Liver (tissue), 3 donors: ENCODE measurements at regions not wholly inside any gene's neighbourhood (a gene's known extent, or its start where the extent isn't known, plus 50 kb on each side); places are given as distances from the start of the nearest gene placed in this dataset.

Experiments used
- GABPA ChIP-seq, 2 donors: IDR thresholded peaks in 1 of 2; conservative IDR thresholded peaks in 1 of 2; 2 replicates each; pipeline ENCODE4 v1.6.1; 2016; ENCODE audit warnings: antibody characterized with exemption in 2 of 2, mild to moderate bottlenecking in 1 of 2, moderate library complexity in 1 of 2
- MAX ChIP-seq: IDR thresholded peaks from 2 replicates; pipeline ENCODE4 v1.6.1; 2016; ENCODE audit warnings: antibody characterized with exemption
- NR2F2 ChIP-seq: IDR thresholded peaks from 2 replicates; pipeline ENCODE4 v1.6.1; 2016; ENCODE audit warnings: antibody characterized with exemption
- RAD21 ChIP-seq, 2 donors: IDR thresholded peaks; 2 replicates each; pipeline ENCODE4 v1.6.1; 2016; ENCODE audit warnings: antibody characterized with exemption in 2 of 2, mild to moderate bottlenecking in 2 of 2
- SP1 ChIP-seq: IDR thresholded peaks from 2 replicates; pipeline ENCODE4 v1.6.1; 2018; ENCODE audit warnings: antibody characterized with exemption, mild to moderate bottlenecking
- TAF1 ChIP-seq: conservative IDR thresholded peaks from 2 replicates; pipeline ENCODE4 v1.6.1; 2016; ENCODE audit warnings: antibody characterized with exemption, mild to moderate bottlenecking
- YY1 ChIP-seq: IDR thresholded peaks from 2 replicates; pipeline ENCODE4 v1.6.1; 2016; ENCODE audit warnings: antibody characterized with exemption, mild to moderate bottlenecking
- TF ChIP-seq, protein P1 (sequence below): fragments of 150-350 bp; IDR thresholded peaks from 2 replicates; pipeline ENCODE4 v1.5.1; 2017; ENCODE audit warnings: improper control_type of control experiment, low read depth, low read length; ENCODE audit not compliant: missing input control
- TF ChIP-seq, protein P2 (sequence below): IDR thresholded peaks from 2 replicates; pipeline ENCODE4 v1.6.1; 2016; ENCODE audit warnings: antibody characterized with exemption, mild to moderate bottlenecking
- donor health status: healthy.
- donor health status: healthy.

- TF ChIP-seq, protein P1, sequence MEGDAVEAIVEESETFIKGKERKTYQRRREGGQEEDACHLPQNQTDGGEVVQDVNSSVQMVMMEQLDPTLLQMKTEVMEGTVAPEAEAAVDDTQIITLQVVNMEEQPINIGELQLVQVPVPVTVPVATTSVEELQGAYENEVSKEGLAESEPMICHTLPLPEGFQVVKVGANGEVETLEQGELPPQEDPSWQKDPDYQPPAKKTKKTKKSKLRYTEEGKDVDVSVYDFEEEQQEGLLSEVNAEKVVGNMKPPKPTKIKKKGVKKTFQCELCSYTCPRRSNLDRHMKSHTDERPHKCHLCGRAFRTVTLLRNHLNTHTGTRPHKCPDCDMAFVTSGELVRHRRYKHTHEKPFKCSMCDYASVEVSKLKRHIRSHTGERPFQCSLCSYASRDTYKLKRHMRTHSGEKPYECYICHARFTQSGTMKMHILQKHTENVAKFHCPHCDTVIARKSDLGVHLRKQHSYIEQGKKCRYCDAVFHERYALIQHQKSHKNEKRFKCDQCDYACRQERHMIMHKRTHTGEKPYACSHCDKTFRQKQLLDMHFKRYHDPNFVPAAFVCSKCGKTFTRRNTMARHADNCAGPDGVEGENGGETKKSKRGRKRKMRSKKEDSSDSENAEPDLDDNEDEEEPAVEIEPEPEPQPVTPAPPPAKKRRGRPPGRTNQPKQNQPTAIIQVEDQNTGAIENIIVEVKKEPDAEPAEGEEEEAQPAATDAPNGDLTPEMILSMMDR = no peak
- TF ChIP-seq, protein P2, sequence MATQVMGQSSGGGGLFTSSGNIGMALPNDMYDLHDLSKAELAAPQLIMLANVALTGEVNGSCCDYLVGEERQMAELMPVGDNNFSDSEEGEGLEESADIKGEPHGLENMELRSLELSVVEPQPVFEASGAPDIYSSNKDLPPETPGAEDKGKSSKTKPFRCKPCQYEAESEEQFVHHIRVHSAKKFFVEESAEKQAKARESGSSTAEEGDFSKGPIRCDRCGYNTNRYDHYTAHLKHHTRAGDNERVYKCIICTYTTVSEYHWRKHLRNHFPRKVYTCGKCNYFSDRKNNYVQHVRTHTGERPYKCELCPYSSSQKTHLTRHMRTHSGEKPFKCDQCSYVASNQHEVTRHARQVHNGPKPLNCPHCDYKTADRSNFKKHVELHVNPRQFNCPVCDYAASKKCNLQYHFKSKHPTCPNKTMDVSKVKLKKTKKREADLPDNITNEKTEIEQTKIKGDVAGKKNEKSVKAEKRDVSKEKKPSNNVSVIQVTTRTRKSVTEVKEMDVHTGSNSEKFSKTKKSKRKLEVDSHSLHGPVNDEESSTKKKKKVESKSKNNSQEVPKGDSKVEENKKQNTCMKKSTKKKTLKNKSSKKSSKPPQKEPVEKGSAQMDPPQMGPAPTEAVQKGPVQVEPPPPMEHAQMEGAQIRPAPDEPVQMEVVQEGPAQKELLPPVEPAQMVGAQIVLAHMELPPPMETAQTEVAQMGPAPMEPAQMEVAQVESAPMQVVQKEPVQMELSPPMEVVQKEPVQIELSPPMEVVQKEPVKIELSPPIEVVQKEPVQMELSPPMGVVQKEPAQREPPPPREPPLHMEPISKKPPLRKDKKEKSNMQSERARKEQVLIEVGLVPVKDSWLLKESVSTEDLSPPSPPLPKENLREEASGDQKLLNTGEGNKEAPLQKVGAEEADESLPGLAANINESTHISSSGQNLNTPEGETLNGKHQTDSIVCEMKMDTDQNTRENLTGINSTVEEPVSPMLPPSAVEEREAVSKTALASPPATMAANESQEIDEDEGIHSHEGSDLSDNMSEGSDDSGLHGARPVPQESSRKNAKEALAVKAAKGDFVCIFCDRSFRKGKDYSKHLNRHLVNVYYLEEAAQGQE = no peak
- TF ChIP-seq MAX (no peak), SP1 (no peak), TAF1 (no peak), YY1 (no peak), GABPA (IDR thresholded peaks at IDR 0.05 in 1 of 2, conservative IDR thresholded peaks at IDR 0.05 in 1 of 2) (no peak), RAD21 (IDR thresholded peaks at IDR 0.05) (peak in 1 of 2 donors; percentile 19), NR2F2 (no peak)
Observed at GRCh38 chr6:51182827-51183226, 364.2 kb downstream of the TFAP2B start.
